Hindlimb muscle (tissue), 1 donor: ENCODE measurements at regions not wholly inside any gene's neighbourhood (a gene's known extent, or its start where the extent isn't known, plus 50 kb on each side); places are given as distances from the start of the nearest gene placed in this dataset.

Source experiments
- DNase-seq: peaks from one replicate; pipeline ENCODE4 v3.0.0-alpha.2; 2013

DNA sequence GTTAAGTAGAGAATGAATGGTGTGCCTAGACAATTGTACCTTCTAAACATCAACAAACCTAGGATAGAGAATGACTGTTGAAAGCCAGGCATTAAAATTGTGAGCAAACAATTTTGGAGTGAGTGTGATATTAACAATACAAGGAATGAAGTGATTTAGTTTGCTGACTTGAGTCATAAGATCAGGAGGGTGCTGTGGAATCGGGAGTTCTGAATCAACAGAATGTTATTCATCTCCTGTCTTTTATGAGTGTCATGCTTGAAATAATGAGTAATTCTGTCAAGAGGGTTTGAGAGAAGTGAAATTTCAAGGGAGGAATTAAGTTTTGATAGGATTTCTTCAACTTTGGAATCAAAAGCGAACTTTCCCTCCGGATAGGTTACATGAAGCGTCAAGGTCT lies 214.4 kb upstream of the DSEL start:
- DNase-seq, result no peak

DNA sequence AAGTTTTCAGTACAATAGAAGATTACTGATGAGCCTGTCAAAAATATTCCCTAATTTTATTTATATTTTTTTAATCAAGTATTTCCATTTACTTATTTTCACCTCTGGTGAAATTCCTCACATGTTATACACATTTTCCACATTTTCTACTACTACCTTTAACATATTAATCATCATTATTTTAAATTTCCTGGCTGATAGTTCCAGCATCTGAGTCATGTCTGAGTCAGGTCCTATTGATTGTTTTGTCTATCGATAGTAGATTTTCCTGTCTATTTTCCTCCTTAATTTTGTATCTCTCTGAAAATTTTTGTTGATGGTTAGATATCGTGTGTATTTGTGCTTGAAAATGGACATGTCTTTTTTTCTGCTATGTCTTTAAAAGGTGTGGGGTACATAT lies 211.8 kb upstream of the DSEL start:
- no peak for DNase-seq

DNA sequence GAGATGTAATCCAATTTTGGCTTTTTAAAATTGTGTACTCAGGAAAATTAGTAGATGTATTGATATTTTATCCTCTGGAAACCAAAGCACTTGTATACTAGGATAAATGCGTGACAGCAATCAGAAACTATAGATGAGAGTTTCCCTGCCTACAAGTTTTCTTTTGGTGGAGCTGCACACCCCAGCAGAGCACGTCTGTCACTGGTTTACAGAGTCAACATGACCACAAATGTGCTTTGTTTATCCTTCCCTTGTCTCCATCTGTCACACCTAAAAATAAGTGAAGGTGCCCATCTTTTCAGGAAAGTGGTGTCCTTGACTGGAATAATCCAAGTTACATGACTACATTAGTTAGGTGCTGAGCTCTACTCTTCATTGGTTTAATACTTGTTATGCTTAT lies 210.4 kb upstream of the DSEL start:
- DNase-seq, result no peak

DNA sequence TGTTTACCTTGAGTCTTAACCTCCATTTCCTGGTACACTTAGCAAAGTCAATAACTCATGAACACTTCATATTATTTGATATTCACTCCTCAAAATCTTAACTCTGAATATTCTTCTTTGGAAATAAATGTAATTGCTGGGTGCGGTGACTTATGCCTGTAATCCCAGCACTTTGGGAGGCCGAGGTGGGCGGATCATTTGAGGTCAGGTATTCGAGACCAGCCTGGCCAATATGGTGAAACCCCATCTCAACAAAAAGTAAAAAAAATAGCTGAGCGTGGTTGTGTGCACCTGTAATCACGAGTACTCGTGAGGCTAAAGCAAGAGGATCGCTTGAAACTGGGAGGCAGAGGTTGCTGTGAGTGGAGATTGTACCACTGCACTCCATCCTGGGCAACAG lies 201.3 kb upstream of the DSEL start:
- no peak for DNase-seq

DNA sequence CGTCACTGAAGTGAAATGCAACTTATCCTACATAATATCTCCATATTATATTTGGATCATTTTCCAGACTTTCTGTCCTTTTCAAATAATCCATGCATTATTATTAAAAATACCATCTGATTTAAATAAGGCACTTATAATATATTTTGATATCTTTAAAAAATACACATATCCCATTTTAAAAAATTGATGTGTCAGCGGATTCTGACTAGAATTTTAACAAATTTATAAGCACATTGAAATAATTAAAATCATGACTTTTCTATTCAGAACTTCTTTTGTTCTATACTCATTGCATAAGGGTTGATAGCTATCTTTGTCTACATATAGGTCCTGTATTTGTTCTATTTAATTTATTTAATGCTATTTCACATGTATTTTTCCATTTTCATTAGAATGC lies 199.0 kb upstream of the DSEL start:
- DNase-seq, result no peak

DNA sequence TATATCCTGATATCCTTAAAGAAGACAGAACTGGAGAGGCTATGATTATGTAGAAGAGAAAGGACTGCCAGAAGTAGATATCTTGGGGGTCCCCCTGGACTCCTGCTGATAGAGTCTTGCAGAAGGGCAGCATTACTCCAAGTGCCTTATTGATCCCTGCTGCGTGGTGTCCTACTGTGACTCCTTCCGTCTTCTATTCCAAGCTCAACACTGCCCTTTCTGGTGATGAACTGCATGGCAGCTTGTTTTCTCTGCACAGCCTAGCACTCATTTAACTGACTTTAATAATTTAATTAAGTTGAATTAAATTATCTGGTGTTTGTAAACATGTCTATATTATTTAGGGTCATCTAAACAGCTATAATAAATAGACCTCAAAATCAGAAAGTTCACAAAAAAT lies 194.1 kb upstream of the DSEL start:
- DNase-seq, result no peak

DNA sequence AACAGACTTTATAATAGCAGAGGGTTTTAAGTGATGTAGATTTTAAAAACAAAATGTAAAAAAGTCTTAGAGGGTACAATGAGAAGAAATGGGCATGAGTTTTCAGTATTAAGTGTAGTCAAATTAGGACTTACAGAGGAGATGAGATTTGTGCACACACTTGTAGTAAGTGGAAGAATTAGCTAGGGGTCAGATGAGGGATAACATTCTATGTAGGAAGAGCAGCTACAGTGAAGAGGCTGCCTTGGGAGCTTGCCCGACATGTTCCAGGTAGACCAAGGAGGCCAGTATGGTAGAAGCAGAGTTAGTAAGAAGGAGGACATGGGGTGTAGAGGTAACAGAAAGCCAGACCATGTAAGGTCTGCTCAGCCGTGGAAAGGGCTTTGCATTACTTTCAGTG lies 189.2 kb upstream of the DSEL start:
- no peak for DNase-seq

DNA sequence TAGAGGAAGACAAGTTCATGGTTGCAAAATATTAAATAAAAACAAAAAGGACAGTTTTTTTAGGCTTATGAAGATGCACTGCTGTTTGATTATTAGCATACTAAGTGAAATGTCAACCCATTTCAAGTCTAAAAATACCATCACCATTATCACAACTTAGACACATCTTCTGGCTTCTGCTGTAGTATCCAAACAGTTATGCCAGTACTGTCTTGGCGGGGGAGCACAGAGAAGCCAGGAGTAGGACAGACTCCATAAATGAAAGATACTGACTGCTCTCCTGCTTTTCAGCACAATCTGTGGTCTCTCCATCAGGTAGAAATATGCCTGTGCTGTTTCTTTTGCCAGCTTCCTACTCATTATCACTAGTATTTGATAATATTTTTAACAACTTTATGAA lies 179.2 kb upstream of the DSEL start:
- DNase-seq, result no peak

DNA sequence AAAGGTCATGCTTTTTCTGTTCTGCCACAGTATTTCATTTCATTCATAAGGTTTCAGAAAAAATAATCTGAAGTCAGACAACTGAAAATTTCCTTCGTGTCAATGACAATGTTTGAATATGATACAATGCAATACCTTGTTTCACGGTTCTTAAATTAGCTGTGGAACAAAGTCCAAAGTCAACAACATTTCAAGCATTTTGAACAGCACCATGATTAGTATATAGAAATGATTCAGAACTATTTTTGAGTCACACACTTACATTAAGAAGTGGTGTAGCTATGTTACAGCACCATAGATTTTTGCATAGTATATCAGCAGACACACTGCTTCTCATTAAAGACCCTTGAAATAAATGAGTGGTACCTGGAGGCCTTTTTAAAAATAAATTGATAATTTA lies 178.3 kb upstream of the DSEL start:
- DNase-seq, result no peak

DNA sequence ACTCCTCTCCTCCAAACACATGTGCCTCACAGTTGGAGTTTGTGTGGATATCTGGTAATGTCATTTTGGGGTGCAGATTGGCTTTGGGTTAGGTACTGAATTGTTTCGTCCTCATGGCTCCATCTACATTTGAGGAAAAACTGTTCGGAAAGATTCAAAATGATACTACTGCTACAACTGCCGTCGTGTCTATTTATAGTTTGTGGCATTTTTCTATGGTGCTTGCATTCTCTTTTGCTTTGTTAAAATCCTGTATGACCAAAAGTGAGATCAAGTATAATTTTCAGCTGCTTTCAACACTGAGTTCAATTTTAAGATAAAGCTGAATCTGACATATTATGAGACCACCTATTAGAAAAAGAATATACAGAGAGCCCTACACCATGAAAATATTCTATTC lies 176.3 kb upstream of the DSEL start:
- no peak for DNase-seq

DNA sequence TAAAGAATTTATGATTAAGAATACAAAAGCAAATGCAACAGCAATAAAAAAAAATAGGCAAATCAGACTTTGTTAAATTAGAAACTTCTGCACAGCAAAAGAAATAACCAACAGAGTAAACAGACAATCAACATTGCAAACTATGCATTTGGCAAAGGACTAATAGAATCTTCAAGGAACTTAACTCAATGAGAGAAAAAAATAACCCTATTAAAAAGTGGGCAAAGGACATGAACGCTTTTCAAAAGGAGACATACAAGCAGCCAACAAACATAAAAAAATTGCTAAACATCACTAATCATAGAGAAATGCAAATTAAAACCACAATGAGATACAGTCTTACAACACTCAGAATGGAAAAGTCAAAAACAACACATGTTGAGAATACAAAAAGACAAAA lies 166.0 kb upstream of the DSEL start:
- DNase-seq, result no peak

DNA sequence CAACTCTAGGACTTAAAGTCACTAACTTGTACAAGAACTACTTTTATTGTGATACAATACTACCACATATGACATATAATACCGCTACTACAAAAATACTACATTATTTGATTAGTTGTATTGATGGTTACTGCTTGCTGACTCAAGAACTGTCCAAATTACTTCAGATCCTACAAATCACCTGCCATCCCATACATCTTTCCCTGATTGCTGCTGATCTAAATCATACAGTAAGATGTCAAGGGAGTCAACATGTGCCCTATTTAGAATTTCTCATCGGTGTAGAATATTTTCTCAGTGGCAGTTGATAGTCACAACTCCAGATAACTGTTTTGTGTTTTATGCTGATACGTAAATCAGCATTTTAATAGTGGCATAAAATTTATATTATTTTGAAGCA lies 161.0 kb upstream of the DSEL start:
- DNase-seq, result no peak

DNA sequence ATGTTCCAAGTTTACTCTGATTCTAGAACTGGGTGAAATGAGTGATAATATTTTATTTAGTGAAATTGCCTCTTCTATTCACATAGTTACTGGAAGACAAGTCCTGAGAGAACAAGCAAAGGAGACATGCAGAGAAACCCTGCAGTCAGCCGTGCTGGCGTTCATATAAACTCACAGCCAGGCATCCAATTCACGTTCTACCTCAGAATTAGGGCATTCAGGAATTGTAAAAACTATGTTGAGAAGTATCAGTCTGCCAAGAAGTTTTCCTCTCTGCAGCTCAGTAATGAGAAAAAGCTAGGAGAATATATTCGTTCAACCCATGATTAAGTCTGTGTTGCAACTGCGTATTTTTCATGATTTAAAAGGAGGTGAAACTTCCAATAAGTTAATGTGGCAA lies 156.2 kb upstream of the DSEL start:
- DNase-seq, result peak; percentile 8

DNA sequence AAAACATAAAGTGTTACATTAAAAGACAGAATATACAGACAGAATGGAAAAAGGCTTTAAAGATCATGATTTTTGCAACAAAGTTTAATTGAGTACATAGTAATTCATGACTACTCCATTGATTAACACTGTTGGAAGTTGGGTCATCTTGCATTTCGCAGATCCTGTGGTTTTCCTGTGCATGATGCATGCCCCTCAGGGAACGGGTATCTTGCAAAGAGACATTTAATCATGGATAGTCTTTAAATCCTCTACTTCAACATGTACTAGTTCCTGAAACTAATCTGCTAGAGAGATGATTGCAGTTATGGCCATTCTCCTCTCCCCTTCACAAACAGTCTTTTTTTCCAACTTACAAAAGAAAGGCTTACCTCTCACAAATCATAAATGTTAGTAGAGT lies 155.6 kb upstream of the DSEL start:
- DNase-seq, result no peak

DNA sequence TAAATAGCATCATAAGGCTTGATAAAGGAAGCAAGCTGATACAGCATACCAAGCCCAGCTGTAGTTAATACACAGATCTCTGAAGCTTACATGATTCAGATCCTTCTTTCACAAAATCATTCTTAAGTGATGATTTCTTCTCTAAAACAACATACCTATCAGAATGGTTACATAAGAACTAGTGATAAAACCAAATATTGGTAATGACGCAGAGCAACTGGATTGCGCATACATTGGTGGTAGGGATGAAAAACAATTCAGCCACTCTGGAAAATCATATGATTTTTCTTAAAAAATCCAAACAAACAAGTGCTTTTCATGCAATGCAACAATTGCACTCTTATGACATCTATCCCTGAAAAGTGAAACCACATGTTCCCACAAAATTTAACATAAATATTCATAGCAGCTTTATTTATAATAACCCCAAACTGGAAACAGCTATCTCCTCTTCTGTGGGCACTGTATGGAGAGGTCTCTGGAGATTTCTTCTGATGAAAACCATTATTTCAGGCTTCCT lies 153.6 kb upstream of the DSEL start:
- no peak for DNase-seq

DNA sequence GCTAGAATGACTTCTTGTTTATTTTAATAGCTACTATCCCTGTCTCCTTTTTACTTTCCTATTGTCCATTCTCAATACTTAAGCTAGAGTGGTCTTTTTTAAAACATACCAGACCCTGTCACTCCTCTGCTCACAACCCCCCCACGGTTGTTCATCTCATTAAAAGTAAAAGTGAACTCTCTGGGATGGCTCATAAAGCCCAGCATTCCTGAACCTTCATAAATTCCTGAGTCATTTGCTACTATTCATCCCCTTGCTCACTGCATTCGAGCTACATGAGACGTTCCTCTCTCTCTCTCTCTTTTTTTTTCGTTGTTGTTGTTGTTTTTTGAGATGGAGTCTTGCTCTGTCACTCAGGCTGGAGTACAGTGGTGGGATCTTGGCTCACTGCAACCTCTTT lies 148.7 kb upstream of the DSEL start:
- no peak for DNase-seq

DNA sequence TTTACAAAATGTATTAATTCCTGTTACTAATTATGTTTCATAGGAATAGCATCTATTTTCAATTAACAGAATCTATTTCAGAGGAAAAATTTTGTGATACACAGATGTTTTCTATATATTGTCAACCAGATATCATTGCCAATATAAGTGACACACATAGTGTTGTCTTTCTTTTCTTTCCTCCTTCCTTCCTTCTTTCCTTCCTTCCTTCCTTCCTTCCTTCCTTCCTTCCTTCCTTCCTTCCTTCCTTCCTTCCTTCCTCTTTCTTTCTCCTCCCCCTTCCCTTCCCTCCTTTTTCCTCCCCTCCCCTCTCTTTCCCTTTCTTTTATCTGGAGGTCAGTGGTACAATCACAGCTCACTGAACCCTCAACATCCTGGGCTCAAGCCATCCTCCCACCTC lies 146.5 kb upstream of the DSEL start:
- no peak for DNase-seq

DNA sequence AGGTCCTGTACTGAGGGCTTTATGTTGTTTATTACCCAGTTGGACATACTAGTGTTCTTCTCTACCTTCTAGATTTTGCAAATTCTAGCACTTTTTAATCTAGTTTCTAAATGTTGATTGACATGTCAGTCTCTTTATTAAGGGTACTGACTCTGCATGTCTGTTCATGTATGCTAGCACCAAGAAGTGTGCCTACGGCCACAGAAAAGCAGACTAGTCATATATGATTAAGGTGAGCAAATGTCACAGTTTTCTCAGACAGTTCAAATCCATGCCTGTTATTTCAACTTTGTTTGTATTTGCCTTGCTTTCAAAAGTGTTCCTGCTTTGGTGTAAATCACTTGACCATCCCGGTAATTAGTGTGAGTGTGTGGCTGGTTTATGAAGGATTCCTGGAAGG lies 145.0 kb upstream of the DSEL start:
- no peak for DNase-seq

DNA sequence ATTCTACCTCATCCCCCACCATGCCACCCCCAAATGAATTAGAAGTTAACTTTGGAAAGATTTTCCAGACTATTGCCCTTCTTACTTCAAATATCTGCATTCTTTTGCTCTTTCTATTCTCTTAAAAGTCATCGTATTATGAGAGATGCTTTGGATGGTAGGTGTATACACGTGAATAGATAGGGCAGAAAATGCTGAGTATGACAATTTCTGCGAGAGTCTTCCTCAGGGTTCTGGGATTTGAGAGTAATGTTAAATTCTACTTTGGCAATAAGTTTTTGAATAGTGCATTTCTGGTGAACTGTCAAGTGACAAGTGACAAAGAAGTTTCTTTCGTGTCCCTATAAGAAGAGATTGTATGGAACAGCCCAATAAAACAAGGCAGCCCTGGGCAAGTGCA lies 137.6 kb upstream of the DSEL start:
- no peak for DNase-seq

DNA sequence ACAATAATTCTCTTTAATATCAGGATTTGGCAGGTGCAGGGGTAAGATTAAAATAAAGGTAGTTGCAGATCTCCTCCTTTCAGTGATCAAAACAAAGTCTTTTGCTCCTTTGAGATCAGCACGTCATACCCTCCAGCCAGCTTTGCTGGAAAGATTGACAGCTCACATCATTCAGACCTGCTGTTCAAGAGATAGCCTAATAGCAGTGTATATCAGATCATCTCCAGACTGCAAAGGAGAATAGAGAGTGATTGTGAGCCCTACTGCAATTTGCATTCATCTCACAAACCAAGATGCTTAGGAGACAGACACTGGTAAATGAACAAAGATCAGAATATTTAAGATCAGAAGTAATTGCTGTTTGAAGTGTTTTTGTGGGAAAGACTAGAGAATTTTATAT lies 135.8 kb upstream of the DSEL start:
- no peak for DNase-seq

DNA sequence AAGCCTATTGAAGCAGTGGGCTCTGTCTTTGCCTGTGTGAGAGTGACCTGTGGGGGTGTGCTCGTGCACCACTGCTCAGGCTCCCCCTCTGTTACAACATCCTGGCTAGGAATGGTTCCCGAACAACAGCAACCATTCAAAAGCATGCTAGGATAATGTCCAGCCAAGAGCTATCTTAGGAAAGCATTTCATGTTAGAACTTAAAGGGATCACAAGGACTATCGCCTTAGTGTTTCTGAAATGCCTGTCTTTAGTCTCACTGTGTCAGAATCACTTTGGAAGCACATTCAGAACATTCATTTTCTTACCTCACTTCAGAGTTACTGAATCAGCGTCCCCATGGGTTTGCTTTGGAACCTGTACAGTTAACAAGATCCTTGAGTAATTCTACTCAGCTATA lies 134.9 kb upstream of the DSEL start:
- DNase-seq, result peak; percentile 48

DNA sequence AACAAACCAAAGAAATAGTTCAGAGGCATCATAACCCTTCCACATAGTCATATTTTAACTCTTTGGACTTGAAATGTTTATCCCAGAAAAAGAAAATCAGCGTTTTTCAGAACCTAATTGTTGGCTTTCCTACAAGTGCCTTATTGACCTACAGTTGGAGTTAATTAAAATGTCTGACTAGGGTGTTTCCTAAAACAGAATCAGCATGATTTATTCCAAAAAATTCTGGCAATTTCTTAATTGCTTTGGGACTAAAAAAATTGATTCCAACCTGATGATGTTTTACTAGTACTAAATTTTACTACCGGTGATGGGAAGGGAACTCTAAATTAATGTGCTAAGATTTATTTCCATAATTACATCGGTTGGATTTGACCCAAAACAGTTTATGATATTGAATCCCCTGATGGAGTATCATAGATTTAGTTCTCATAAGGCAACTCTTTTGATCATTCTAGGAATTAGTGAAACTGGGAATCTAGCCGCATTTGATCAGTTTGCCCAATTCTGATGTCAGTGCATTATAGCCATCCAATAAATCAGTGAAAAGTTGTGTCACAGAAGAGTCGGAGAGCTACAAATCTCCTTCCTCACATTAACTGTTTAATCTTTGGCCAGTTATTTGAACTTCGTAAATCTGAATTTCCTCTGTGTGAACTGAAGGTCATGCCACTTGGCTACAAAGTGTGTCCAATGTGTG lies 134.3 kb upstream of the DSEL start:
- DNase-seq, result peak; percentile 23

DNA sequence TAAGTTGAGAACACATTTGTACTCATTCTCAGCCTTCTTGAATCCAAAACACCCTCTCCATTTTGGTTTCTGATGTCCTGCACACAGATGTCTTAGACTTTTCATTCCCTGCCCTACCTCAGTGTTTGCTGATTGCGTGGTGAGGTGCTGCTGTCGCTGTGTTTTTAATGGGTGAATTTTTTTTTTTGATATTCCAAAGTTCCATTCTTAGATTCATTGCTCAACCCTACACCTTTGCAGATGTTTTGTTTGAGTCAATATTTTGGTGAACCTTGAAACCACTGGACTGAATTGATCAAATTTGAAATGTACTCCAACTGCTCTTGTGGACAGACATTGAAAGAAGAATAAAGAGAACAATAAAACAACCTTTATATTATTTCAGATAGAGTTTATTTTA lies 130.4 kb upstream of the DSEL start:
- no peak for DNase-seq

DNA sequence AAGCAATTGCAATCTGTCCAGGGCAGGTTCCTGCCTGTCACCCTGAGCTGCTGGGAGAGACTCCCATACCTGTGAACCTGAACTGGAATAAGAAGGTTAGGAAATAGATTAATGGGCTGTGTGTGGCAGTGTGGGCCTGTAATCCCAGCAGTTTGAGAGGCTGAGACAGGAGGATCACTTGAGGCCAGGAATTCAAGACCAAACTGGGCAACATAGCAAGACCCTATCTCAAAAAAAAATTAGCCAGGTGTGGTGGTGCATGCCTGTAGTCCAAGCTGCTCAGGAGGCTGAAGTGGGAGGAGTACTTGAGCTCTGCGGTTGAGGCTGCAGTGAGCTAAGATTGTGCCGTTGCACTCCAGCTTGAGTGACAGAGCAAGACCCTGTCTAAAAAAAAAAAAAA lies 127.7 kb upstream of the DSEL start:
- DNase-seq, result no peak

DNA sequence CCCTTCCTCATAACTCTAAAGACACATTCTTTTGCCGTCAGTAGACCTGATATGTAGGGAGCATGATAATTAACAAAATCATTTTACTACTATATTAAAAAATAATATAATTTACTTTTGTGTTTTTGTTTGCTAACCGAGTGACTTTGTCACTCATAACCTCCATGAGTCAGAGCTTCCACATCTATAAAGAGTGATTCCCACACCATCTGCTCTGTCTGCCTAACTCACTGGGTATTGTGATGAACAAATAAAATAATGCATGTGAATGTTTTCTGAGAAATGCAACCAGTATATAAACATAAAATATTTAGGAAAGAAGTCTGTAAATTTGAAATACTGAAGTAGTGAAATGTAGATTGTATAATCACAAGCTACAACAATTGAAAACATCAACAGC lies 123.4 kb upstream of the DSEL start:
- DNase-seq, result no peak
